Progenitor cell of endocrine pancreas (in vitro differentiated cells): ENCODE measurements at regions not wholly inside any gene's neighbourhood (a gene's known extent, or its start where the extent isn't known, plus 50 kb on each side); places are given as distances from the start of the nearest gene placed in this dataset.

ENCODE experiments used
- DNase-seq: peaks from one replicate; pipeline ENCODE4 v3.0.0; 2021; ENCODE audit warnings: low spot score; ENCODE audit not compliant: unreplicated experiment
- H3K27ac Mint-ChIP-seq: 2 replicates; pipeline ENCODE4 v1.8.0; 2021; ENCODE audit warnings: mild to moderate bottlenecking, moderate library complexity, mixed read lengths
- H3K27me3 Mint-ChIP-seq: 2 replicates; pipeline ENCODE4 v1.8.0; 2021; ENCODE audit warnings: mixed read lengths
- H3K36me3 Mint-ChIP-seq: 2 replicates; pipeline ENCODE4 v1.8.0; 2022; ENCODE audit warnings: mixed read lengths; ENCODE audit not compliant: insufficient read depth
- H3K4me1 Mint-ChIP-seq: 2 replicates; pipeline ENCODE4 v1.8.0; 2021; ENCODE audit warnings: low read depth, mixed read lengths
- H3K4me3 Mint-ChIP-seq: 2 replicates; pipeline ENCODE4 v1.8.0; 2021; ENCODE audit warnings: low read depth, mild to moderate bottlenecking, moderate library complexity, mixed read lengths
- H3K9me3 Mint-ChIP-seq: 2 replicates; pipeline ENCODE4 v1.8.0; 2021; ENCODE audit warnings: low read depth, mixed read lengths
- CTCF ChIP-seq: fragments of 200-600 bp; sonication (generic); IDR thresholded peaks from one replicate; pipeline ENCODE4 v1.5.0; 2021; ENCODE audit warnings: antibody characterized with exemption, mild to moderate bottlenecking; ENCODE audit not compliant: unreplicated experiment

GRCh38 chr20:19893356-19893755, 123.8 kb upstream of the NAA20 start:
- H3K36me3 Mint-ChIP-seq, result peaks cover 40% of the 10 kb centered on the region

GRCh38 chr20:19895761-19896160, 121.4 kb upstream of the NAA20 start:
- no peak for DNase-seq
- Mint-ChIP-seq H3K27me3 (no peaks in the 10 kb centered on the region), H3K4me1 (peaks cover 7% of the 10 kb centered on the region), H3K9me3 (peaks cover 18% of the 10 kb centered on the region), H3K4me3 (no peak overlapping the region), H3K36me3 (peaks cover 52% of the 10 kb centered on the region), H3K27ac (no peak overlapping the region)
- TF ChIP-seq CTCF, result no peak

More at GRCh38 chr20:19893356-19893755, 123.8 kb upstream of the NAA20 start:
- H3K4me3 Mint-ChIP-seq, result no peak overlapping the region
- peaks cover 30% of the 10 kb centered on the region for H3K4me1 Mint-ChIP-seq
- no peak for DNase-seq
- H3K27ac Mint-ChIP-seq, result no peak overlapping the region
- TF ChIP-seq CTCF, result no peak
- H3K9me3 Mint-ChIP-seq, result peaks cover 4% of the 10 kb centered on the region
- H3K27me3 Mint-ChIP-seq, result no peaks in the 10 kb centered on the region

GRCh38 chr20:19897891-19898290, 119.3 kb upstream of the NAA20 start:
- Mint-ChIP-seq H3K27me3 (no peaks in the 10 kb centered on the region), H3K4me3 (no peak overlapping the region), H3K27ac (no peak overlapping the region), H3K36me3 (peaks cover 46% of the 10 kb centered on the region), H3K9me3 (peaks cover 18% of the 10 kb centered on the region), H3K4me1 (no peaks in the 10 kb centered on the region)
- no peak for TF ChIP-seq CTCF
- no peak for DNase-seq

GRCh38 chr20:19901226-19901625, 115.9 kb upstream of the NAA20 start:
- H3K9me3 Mint-ChIP-seq, result peaks cover 18% of the 10 kb centered on the region
- H3K4me1 Mint-ChIP-seq, result peaks cover 3% of the 10 kb centered on the region
- H3K27me3 Mint-ChIP-seq, result no peaks in the 10 kb centered on the region
- H3K36me3 Mint-ChIP-seq, result peaks cover 35% of the 10 kb centered on the region
- DNase-seq, result no peak
- H3K27ac Mint-ChIP-seq, result no peak overlapping the region
- no peak for TF ChIP-seq CTCF
- no peak overlapping the region for H3K4me3 Mint-ChIP-seq

GRCh38 chr20:19903168-19903811, 113.9 kb upstream of the NAA20 start:
- Mint-ChIP-seq H3K27me3 (no peaks in the 10 kb centered on the region), H3K27ac (peak overlapping the region; percentile 66), H3K36me3 (peaks cover 20% of the 10 kb centered on the region), H3K4me3 (no peak overlapping the region), H3K9me3 (peaks cover 14% of the 10 kb centered on the region), H3K4me1 (peaks cover 3% of the 10 kb centered on the region)
- no peak for TF ChIP-seq CTCF
- DNase-seq, result no peak
